ENCODE measurements at regions not wholly inside any gene's neighbourhood (a gene's known extent, or its start where the extent isn't known, plus 50 kb on each side); places are given as distances from the start of the nearest gene placed in this dataset.

- H3K9me3 ChIP-seq (ENCODE audit: control insufficient read depth, low read depth, low read length): no peaks in the 10 kb centered on the region
- no peak overlapping the region for H3K56ac ChIP-seq (ENCODE audit: insufficient read length, low read depth, low read length)
- H3K4me1 ChIP-seq (ENCODE audit: insufficient read depth, low read length): no peaks in the 10 kb centered on the region
- H4K91ac ChIP-seq (ENCODE audit: insufficient read length, low read depth, low read length): no peak overlapping the region
- H2BK20ac ChIP-seq (ENCODE audit: low read depth, low read length, poor library complexity, severe bottlenecking): no peak overlapping the region
- no peak overlapping the region for H3K23ac ChIP-seq (ENCODE audit: insufficient read length, low read depth, low read length)
- H2BK12ac ChIP-seq (ENCODE audit: insufficient read length, low read depth, low read length): no peak overlapping the region
- no peak overlapping the region for H3K27ac ChIP-seq (ENCODE audit: insufficient read length, low read depth, low read length)
- H3K4ac ChIP-seq (ENCODE audit: low read depth, low read length): no peak overlapping the region
- no peak overlapping the region for H2AFZ ChIP-seq (ENCODE audit: low read length)
- H3K27ac Mint-ChIP-seq: no peak overlapping the region
- no peak overlapping the region for H3K14ac ChIP-seq (ENCODE audit: insufficient read depth, low read length)
- H4K5ac ChIP-seq (ENCODE audit: insufficient read length, low read depth, low read length): no peak overlapping the region
- no peaks in the 10 kb centered on the region for H3K79me2 ChIP-seq (ENCODE audit: insufficient read depth, low read length)
- no peak overlapping the region for H3K4me3 Mint-ChIP-seq
- no peak overlapping the region for H2BK5ac ChIP-seq (ENCODE audit: insufficient read length, low read length)
- H3K4me2 ChIP-seq (ENCODE audit: insufficient read depth, insufficient read length, low read length): no peak overlapping the region
- H3K27me3 ChIP-seq (ENCODE audit: insufficient read depth, low read length): no peaks in the 10 kb centered on the region
- H3K4me1 Mint-ChIP-seq: peaks cover 5 to 6% of the 10 kb centered on the region in 2 experiments; a peak in 3 of 4 replicates
- H4K8ac ChIP-seq (replicated peaks; ENCODE audit: insufficient read length, low read depth, low read length): no peak overlapping the region
- H2AK5ac ChIP-seq (ENCODE audit: insufficient read length, low read length): no peak overlapping the region
- no peak overlapping the region for H3K18ac ChIP-seq (ENCODE audit: insufficient read length, low read depth, low read length)
- no peaks in the 10 kb centered on the region for H3K79me1 ChIP-seq (ENCODE audit: insufficient read depth, low read depth, low read length, poor library complexity, severe bottlenecking)
- no peak for TF ChIP-seq CTCF (conservative IDR thresholded peaks at IDR 0.05)
- H3K27me3 Mint-ChIP-seq (ENCODE audit: low read depth): peaks cover 20% of the 10 kb centered on the region
- no peak overlapping the region for H2BK120ac ChIP-seq (ENCODE audit: low read depth, low read length, poor library complexity, severe bottlenecking)
- no peak overlapping the region for H2BK15ac ChIP-seq (ENCODE audit: low read depth, low read length)
- WGBS (ENCODE audit: extremely low coverage, insufficient read length, low lambda C conversion rate): no CpG with 5 or more reads among the region's 14 CpGs
- no peak for DNase-seq
- no peaks in the 10 kb centered on the region for H3K23me2 ChIP-seq (ENCODE audit: insufficient read length, low read depth, low read length, poor library complexity, severe bottlenecking)
- H3T11ph ChIP-seq (ENCODE audit: low read length): no peak overlapping the region
- H3K36me3 Mint-ChIP-seq (ENCODE audit: insufficient read depth in 1 of 3, low read depth in 3 of 3): no peaks in the 10 kb centered on the region
- H4K20me1 ChIP-seq (ENCODE audit: control insufficient read depth, insufficient read depth, insufficient read length): no peaks in the 10 kb centered on the region
- no peak overlapping the region for H3K9ac ChIP-seq (ENCODE audit: extremely low read depth, insufficient read length, low read length)
- no peaks in the 10 kb centered on the region; a peak in 1 of 5 replicates for H3K9me3 Mint-ChIP-seq
Measured at GRCh38 chr20:59461526-59461925, 142.8 kb upstream of the PHACTR3 start.

Data from H9 (cell line).